GM12878 (cell line): ENCODE measurements at regions not wholly inside any gene's neighbourhood (a gene's known extent, or its start where the extent isn't known, plus 50 kb on each side); places are given as distances from the start of the nearest gene placed in this dataset.

Experiments
- ATAC-seq: fragments of 200-7000 bp; cut with Tn5 transposase; 3 replicates; pipeline ENCODE4 v1.9.1; 2020; ENCODE audit warnings: mild to moderate bottlenecking, moderate library complexity
- BruUV-seq: library from RNA; stranded (reverse); fragments of 400-500 nt; replicated peaks from 2 replicates; lab custom pipeline; 2021; lab: Mats Ljungman, UMichigan
- CTCF ChIA-PET: fragments of 300-600 bp; sonication (Branson Sonifier 250); formaldehyde crosslinking; extraction: SDS; loops from one replicate; lab custom pipeline; 2021; ENCODE audit warnings: inconsistent platforms; lab: Yijun Ruan, JAX
- POLR2A ChIA-PET: fragments of 350-600 bp; formaldehyde crosslinking; extraction: SDS; loops from one replicate; lab custom pipeline; 2021; ENCODE audit warnings: inconsistent platforms; lab: Charles Lee
- RAD21 ChIA-PET: fragments of 300-600 bp; sonication (Branson Sonifier 250); formaldehyde crosslinking; loops from one replicate; lab custom pipeline; 2023; ENCODE audit warnings: antibody characterized with exemption; ENCODE audit not compliant: unreplicated experiment; lab: Charles Lee
- SMC1A ChIA-PET: fragments of 300-600 bp; sonication (Branson Sonifier 250); formaldehyde crosslinking; loops from one replicate; lab custom pipeline; 2023; ENCODE audit not compliant: unreplicated experiment, uncharacterized antibody; lab: Charles Lee
- DNase-seq: peaks from one replicate; pipeline ENCODE4 v3.0.0-alpha.2; 2011; ENCODE audit warnings: low read depth, low spot score
- FAIRE-seq: peaks from 3 replicates; lab custom pipeline; 2011; peaks lifted over from hg19 to GRCh38; lab: Jason Lieb, UNC
- H2AFZ ChIP-seq: 2 replicates; pipeline ENCODE4 v1.6.0; 2011; ENCODE audit warnings: low read depth, low read length, control low read depth; ENCODE audit not compliant: control insufficient read depth
- H3K27ac ChIP-seq: 2 replicates; pipeline ENCODE4 v1.5.1; 2011; ENCODE audit warnings: control low read depth; ENCODE audit not compliant: control insufficient read depth, insufficient read depth
- H3K27me3 ChIP-seq, 2 experiments: replicated peaks in 1 of 2; 2 replicates each; pipeline versions ENCODE4 v1.6.0 to v1.6.1; 2011; ENCODE audit warnings: low read length in 1 of 2; ENCODE audit not compliant: control insufficient read depth in 2 of 2, insufficient read depth in 2 of 2
- H3K36me3 ChIP-seq, 2 experiments: 2 replicates each; pipeline ENCODE4 v1.5.1; 2011; ENCODE audit warnings: low read length in 1 of 2; ENCODE audit not compliant: control insufficient read depth in 2 of 2, insufficient read depth in 2 of 2
- H3K4me1 ChIP-seq: 2 replicates; pipeline ENCODE4 v1.6.1; 2011; ENCODE audit warnings: mild to moderate bottlenecking, low read length, moderate library complexity, mixed read lengths; ENCODE audit not compliant: control insufficient read depth, insufficient read depth
- H3K4me2 ChIP-seq: 2 replicates; pipeline ENCODE4 v1.6.0; 2011; ENCODE audit warnings: control low read depth; ENCODE audit not compliant: control insufficient read depth, insufficient read depth
- H3K4me3 ChIP-seq: fragments of 200-600 bp; sonication (generic); 2 replicates; pipeline ENCODE4 v1.5.1; 2016
- H3K79me2 ChIP-seq: 2 replicates; pipeline ENCODE4 v1.6.0; 2011; ENCODE audit warnings: low read length; ENCODE audit not compliant: control insufficient read depth, insufficient read depth
- H3K9ac ChIP-seq: 2 replicates; pipeline ENCODE4 v1.8.0; 2011; ENCODE audit warnings: low read length, control low read depth, mixed read lengths; ENCODE audit not compliant: control insufficient read depth, insufficient read depth
- H3K9me3 ChIP-seq: replicated peaks from 3 replicates; pipeline ENCODE4 v1.5.1; 2011; ENCODE audit warnings: mild to moderate bottlenecking, low read length; ENCODE audit not compliant: control insufficient read depth, insufficient read depth
- H4K20me1 ChIP-seq: 2 replicates; pipeline ENCODE4 v1.6.0; 2011; ENCODE audit not compliant: control insufficient read depth, insufficient read depth
- ASH2L ChIP-seq: fragments of 300-600, 200-600 bp; sonication (generic); IDR thresholded peaks from 2 replicates; pipeline ENCODE4 v1.6.1; 2017; ENCODE audit warnings: low read depth, mild to moderate bottlenecking, borderline replicate concordance
- KLF5 ChIP-seq: fragments of 450-650 bp; IDR thresholded peaks from 2 replicates; pipeline ENCODE4 v1.6.1; 2014; ENCODE audit warnings: mild to moderate bottlenecking; ENCODE audit not compliant: partially characterized antibody
- MEF2A ChIP-seq: IDR thresholded peaks from 2 replicates; pipeline ENCODE4 v1.6.1; 2011; ENCODE audit warnings: low read depth, mild to moderate bottlenecking, low read length, moderate library complexity; ENCODE audit not compliant: insufficient read depth
- NFYB ChIP-seq: IDR thresholded peaks from 2 replicates; pipeline ENCODE4 v1.6.1; 2011; ENCODE audit warnings: low read depth, mild to moderate bottlenecking, low read length, improper control_type of control experiment, moderate library complexity; ENCODE audit not compliant: insufficient read depth
- SKIL ChIP-seq: fragments of 450-650 bp; IDR thresholded peaks from 2 replicates; pipeline ENCODE4 v1.6.1; 2017; ENCODE audit warnings: mild to moderate bottlenecking, low read depth, inconsistent platforms; ENCODE audit not compliant: poor library complexity, severe bottlenecking
- SMARCA5 ChIP-seq: fragments of 450-650 bp; IDR thresholded peaks from 2 replicates; pipeline ENCODE4 v1.6.1; 2017; ENCODE audit warnings: mild to moderate bottlenecking
- ZNF217 ChIP-seq: fragments of 450-650 bp; IDR thresholded peaks from 2 replicates; pipeline ENCODE4 v1.6.1; 2017; ENCODE audit warnings: antibody characterized with exemption, mild to moderate bottlenecking
- whole genome bisulfite sequencing: methylation state at CpG from one replicate; pipeline ENCODE4 v1.1.6; 2016; ENCODE audit warnings: low lambda C conversion rate; ENCODE audit not compliant: insufficient replicate concordance, insufficient coverage; ENCODE audit errors: missing lambda C conversion rate; 5-methylcytosine and 5-hydroxymethylcytosine counted together
- in situ Hi-C: fragments of 300-500 bp; cut with MboI; formaldehyde crosslinking; loops from 9 replicates; pipeline ENCODE4 v1.14.3; 2018; ENCODE audit warnings: mixed read lengths
- intact Hi-C: fragments of 100-400 bp; cut with micrococcal nuclease; formaldehyde crosslinking; loops from one replicate; pipeline ENCODE4 v1.14.2; 2022; ENCODE audit not compliant: unreplicated experiment
- TF ChIP-seq, protein P1 (sequence below): fragments of 450-650 bp; IDR thresholded peaks from 2 replicates; pipeline ENCODE4 v1.6.1; 2016; ENCODE audit warnings: mild to moderate bottlenecking
- TF ChIP-seq, protein P2 (sequence below): IDR thresholded peaks from 2 replicates; pipeline ENCODE4 v1.6.1; 2011; ENCODE audit warnings: borderline replicate concordance, low read depth, mild to moderate bottlenecking, moderate library complexity, low read length; ENCODE audit not compliant: insufficient read depth, poor library complexity, severe bottlenecking
- TF ChIP-seq, protein P3 (sequence below): fragments of 450-650 bp; IDR thresholded peaks from 2 replicates; pipeline ENCODE4 v1.6.1; 2018; ENCODE audit warnings: borderline replicate concordance, mild to moderate bottlenecking; ENCODE audit not compliant: partially characterized antibody
- TF ChIP-seq, protein P4 (sequence below): fragments of 450-650 bp; IDR thresholded peaks from 2 replicates; pipeline ENCODE4 v1.6.1; 2017; ENCODE audit warnings: antibody characterized with exemption, mild to moderate bottlenecking, moderate library complexity

DNA sequence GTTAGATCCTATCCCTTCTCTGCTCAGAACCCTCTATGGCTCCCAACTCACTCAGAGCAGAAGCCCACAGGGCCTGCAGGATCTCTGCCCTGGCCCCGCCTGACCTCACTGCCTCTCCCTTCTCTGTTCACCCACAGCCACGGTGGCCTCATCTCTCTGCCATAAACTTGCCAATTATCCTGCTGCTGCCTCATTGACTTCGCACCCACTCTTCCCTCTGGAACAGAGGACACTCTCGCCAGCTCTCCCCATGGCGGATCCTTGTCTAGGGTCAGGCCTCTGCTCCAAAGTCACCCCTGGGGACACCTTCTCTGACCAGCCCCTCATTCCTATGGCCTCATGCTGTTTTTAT is 86.4 kb downstream of the CEBPB start:
- Histone ChIP-seq H2AFZ (no peak overlapping the region), H3K79me2 (no peaks in the 10 kb centered on the region), H3K9me3 (no peaks in the 10 kb centered on the region), H3K27ac (no peak overlapping the region), H3K27me3 (no peaks in the 10 kb centered on the region; a peak in 1 of 4 replicates), H3K4me3 (no peak overlapping the region), H4K20me1 (no peaks in the 10 kb centered on the region), H3K36me3 (no peaks in the 10 kb centered on the region), H3K9ac (no peak overlapping the region), H3K4me1 (no peaks in the 10 kb centered on the region), H3K4me2 (no peak overlapping the region)
- ChIA-PET CTCF (no interaction called here), POLR2A (no interaction called here), SMC1A (no interaction called here), RAD21 (no interaction called here)
- in situ Hi-C loops: no loop called here
- FAIRE-seq (no peak), ATAC-seq (no peak), DNase-seq (no peak)
- TF ChIP-seq, protein P1, sequence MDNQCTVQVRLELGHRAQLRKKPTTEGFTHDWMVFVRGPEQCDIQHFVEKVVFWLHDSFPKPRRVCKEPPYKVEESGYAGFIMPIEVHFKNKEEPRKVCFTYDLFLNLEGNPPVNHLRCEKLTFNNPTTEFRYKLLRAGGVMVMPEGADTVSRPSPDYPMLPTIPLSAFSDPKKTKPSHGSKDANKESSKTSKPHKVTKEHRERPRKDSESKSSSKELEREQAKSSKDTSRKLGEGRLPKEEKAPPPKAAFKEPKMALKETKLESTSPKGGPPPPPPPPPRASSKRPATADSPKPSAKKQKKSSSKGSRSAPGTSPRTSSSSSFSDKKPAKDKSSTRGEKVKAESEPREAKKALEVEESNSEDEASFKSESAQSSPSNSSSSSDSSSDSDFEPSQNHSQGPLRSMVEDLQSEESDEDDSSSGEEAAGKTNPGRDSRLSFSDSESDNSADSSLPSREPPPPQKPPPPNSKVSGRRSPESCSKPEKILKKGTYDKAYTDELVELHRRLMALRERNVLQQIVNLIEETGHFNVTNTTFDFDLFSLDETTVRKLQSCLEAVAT: no peak
- TF ChIP-seq, protein P2, sequence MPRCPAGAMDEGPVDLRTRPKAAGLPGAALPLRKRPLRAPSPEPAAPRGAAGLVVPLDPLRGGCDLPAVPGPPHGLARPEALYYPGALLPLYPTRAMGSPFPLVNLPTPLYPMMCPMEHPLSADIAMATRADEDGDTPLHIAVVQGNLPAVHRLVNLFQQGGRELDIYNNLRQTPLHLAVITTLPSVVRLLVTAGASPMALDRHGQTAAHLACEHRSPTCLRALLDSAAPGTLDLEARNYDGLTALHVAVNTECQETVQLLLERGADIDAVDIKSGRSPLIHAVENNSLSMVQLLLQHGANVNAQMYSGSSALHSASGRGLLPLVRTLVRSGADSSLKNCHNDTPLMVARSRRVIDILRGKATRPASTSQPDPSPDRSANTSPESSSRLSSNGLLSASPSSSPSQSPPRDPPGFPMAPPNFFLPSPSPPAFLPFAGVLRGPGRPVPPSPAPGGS: no peak
- TF ChIP-seq MEF2A (no peak), SKIL (no peak), NFYB (no peak), KLF5 (no peak), SMARCA5 (no peak), ASH2L (no peak), ZNF217 (no peak)
- TF ChIP-seq, protein P3, sequence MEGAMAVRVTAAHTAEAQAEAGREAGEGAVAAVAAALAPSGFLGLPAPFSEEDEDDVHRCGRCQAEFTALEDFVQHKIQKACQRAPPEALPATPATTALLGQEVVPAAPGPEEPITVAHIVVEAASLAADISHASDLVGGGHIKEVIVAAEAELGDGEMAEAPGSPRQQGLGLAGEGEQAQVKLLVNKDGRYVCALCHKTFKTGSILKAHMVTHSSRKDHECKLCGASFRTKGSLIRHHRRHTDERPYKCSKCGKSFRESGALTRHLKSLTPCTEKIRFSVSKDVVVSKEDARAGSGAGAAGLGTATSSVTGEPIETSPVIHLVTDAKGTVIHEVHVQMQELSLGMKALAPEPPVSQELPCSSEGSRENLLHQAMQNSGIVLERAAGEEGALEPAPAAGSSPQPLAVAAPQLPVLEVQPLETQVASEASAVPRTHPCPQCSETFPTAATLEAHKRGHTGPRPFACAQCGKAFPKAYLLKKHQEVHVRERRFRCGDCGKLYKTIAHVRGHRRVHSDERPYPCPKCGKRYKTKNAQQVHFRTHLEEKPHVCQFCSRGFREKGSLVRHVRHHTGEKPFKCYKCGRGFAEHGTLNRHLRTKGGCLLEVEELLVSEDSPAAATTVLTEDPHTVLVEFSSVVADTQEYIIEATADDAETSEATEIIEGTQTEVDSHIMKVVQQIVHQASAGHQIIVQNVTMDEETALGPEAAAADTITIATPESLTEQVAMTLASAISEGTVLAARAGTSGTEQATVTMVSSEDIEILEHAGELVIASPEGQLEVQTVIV: no peak
- TF ChIP-seq, protein P4, sequence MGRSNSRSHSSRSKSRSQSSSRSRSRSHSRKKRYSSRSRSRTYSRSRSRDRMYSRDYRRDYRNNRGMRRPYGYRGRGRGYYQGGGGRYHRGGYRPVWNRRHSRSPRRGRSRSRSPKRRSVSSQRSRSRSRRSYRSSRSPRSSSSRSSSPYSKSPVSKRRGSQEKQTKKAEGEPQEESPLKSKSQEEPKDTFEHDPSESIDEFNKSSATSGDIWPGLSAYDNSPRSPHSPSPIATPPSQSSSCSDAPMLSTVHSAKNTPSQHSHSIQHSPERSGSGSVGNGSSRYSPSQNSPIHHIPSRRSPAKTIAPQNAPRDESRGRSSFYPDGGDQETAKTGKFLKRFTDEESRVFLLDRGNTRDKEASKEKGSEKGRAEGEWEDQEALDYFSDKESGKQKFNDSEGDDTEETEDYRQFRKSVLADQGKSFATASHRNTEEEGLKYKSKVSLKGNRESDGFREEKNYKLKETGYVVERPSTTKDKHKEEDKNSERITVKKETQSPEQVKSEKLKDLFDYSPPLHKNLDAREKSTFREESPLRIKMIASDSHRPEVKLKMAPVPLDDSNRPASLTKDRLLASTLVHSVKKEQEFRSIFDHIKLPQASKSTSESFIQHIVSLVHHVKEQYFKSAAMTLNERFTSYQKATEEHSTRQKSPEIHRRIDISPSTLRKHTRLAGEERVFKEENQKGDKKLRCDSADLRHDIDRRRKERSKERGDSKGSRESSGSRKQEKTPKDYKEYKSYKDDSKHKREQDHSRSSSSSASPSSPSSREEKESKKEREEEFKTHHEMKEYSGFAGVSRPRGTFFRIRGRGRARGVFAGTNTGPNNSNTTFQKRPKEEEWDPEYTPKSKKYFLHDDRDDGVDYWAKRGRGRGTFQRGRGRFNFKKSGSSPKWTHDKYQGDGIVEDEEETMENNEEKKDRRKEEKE: no peak
- 21% methylated on average over 5 of the region's 5 CpGs for WGBS
- BruUV-seq: no TSS peak
- intact Hi-C loops: no loop called here
